ENCODE measurements at regions not wholly inside any gene's neighbourhood (a gene's known extent, or its start where the extent isn't known, plus 50 kb on each side); places are given as distances from the start of the nearest gene placed in this dataset.

DNA sequence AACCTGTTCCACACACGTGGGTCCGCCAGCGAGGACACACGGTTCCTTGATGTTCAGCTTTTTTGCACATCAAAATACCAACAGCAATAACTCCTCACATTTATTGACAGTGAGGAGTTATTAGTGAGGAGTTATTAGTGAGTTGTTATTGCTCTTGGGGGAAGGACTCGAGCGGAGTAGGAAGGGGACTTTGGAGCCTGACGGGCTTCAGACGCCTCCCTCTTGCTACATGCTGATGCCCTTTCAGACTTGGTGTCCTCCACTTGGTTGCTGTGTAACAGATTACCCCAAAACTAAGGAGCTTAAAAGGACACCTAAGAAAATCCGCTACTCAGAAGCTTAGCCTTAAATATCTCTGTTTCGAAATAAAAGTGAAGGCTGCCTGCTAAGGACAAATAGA is 181.9 kb upstream of the MSX2 start:
- DNase-seq = no peak
- Histone ChIP-seq H3K27me3 (no peaks in the 10 kb centered on the region), H3K9me3 (no peaks in the 10 kb centered on the region), H3K4me3 (no peak overlapping the region), H3K36me3 (no peaks in the 10 kb centered on the region), H3K27ac (no peak overlapping the region), H3K4me1 (no peaks in the 10 kb centered on the region)
- intact Hi-C loops (cut with DNase I; ENCODE audit: low total_unique reads) = loop anchor here (10.0 kb wide), 1 partner anchor 182 kb away; the partner anchor contains the start of gene MSX2
- TF ChIP-seq, protein P1, sequence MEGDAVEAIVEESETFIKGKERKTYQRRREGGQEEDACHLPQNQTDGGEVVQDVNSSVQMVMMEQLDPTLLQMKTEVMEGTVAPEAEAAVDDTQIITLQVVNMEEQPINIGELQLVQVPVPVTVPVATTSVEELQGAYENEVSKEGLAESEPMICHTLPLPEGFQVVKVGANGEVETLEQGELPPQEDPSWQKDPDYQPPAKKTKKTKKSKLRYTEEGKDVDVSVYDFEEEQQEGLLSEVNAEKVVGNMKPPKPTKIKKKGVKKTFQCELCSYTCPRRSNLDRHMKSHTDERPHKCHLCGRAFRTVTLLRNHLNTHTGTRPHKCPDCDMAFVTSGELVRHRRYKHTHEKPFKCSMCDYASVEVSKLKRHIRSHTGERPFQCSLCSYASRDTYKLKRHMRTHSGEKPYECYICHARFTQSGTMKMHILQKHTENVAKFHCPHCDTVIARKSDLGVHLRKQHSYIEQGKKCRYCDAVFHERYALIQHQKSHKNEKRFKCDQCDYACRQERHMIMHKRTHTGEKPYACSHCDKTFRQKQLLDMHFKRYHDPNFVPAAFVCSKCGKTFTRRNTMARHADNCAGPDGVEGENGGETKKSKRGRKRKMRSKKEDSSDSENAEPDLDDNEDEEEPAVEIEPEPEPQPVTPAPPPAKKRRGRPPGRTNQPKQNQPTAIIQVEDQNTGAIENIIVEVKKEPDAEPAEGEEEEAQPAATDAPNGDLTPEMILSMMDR (IDR thresholded peaks at IDR 0.05) = no peak

DNA sequence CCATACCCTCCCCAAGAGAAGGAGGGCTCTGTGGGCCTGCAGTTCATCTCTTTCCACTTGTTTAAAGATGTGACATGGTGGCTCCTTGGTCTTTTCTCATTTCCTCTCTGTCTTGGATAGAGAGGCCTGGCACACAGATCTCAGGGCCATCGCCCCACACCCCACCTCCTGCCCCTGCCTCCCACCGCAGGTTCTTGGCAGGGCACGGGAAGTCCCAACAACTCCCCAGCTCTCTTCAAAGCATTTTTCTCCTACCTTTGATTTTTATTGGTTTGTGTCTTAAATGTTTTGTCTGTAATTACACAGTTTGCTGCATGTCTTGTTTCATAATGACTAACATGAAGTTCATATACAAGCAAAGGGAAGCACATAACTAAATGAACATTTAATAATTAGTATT is 178.5 kb upstream of the MSX2 start:
- TF ChIP-seq, protein P1 (IDR thresholded peaks at IDR 0.05) = no peak

DNA sequence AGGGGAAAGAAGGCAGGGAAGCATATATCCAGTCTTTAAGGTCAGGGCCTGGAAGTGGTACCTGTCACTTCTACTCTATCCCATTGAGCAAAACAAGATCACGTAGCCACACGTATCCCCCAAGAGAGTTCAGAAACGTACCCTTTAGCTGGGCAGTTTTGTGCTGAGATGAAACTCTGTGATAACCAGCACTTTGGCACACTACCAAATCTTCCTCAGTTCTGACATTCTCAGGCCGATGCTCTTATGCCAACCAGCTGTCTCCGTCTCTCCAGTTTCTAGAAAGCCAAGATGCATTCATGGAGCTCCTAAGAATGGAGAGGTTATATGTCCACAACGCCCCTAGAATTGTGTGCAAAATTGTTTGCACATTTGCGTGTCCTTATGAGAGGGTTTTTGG is 176.6 kb upstream of the MSX2 start:
- H3K27me3 ChIP-seq = no peaks in the 10 kb centered on the region
- peaks cover 0 to 17% (median 6%) of the 10 kb centered on the region in 4 donors for H3K4me1 ChIP-seq
- H3K27ac ChIP-seq = no peak overlapping the region
- DNase-seq = no peak
- no peak overlapping the region for H3K4me3 ChIP-seq
- intact Hi-C loops (cut with DNase I; ENCODE audit: low total_unique reads) = loop anchor here (10.0 kb wide), 1 partner anchor 177 kb away; the partner anchor contains the start of gene MSX2
- TF ChIP-seq, protein P1 (IDR thresholded peaks at IDR 0.05) = no peak
- no peaks in the 10 kb centered on the region for H3K9me3 ChIP-seq
- H3K36me3 ChIP-seq = no peaks in the 10 kb centered on the region

More for the DNA sequence above, 178.5 kb upstream of the MSX2 start:
- Histone ChIP-seq H3K4me3 (no peak overlapping the region), H3K4me1 (peaks cover 0 to 13% (median 2%) of the 10 kb centered on the region in 4 donors), H3K9me3 (no peaks in the 10 kb centered on the region), H3K27me3 (no peaks in the 10 kb centered on the region), H3K36me3 (no peaks in the 10 kb centered on the region), H3K27ac (no peak overlapping the region)
- intact Hi-C loops (cut with DNase I; ENCODE audit: low total_unique reads) = loop anchor here (10.0 kb wide), 1 partner anchor 179 kb away; the partner anchor contains the start of gene MSX2
- DNase-seq = no peak

DNA sequence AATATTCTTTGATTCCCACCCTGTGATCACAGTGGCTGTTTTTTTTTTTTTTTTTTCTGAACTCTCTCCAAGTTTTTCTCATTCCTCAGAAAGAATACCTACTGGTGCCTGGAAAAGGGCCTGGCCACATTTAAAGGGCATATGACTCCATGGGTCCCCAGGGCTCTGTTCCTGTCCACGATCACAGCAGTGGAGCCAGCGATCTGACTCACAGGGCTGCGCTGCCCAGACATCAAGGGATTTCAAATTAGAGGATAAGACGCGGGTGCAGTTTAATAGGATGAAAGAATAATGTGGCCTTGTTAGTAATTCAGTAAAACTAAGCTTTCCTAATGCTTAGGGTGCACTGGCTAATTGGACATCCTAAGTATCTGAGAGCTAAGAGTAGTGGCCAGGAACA is 175.1 kb upstream of the MSX2 start:
- TF ChIP-seq, protein P1 (IDR thresholded peaks at IDR 0.05) = no peak
- H3K27ac ChIP-seq = no peak overlapping the region
- no peaks in the 10 kb centered on the region for H3K27me3 ChIP-seq
- intact Hi-C loops (cut with DNase I; ENCODE audit: low total_unique reads) = loop anchor here (10.0 kb wide), 1 partner anchor 176 kb away; the partner anchor contains the start of gene MSX2
- peaks cover 0 to 31% (median 18%) of the 10 kb centered on the region in 4 donors for H3K4me1 ChIP-seq
- H3K4me3 ChIP-seq = no peak overlapping the region
- no peaks in the 10 kb centered on the region for H3K9me3 ChIP-seq
- no peaks in the 10 kb centered on the region for H3K36me3 ChIP-seq
- peak; percentile 49 to 70 for DNase-seq

DNA sequence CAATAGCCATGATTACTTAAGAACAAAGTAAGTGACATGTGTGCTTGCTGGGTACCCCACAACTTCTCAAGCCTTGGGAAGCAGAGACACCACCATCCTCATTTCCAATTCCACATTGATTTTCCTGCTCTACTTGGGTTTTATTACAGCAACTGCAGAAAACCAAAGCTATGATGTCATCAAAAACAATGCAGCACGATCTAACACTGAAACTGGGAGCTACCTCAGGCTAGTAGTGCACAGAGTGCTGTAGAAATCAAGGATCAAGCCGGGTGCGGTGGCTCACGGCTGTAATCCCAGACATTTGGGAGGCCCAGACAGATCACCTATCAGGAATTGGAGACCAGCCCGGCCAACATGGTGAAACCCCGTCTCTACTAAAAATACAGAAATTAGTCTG is 174.4 kb upstream of the MSX2 start:
- no peak overlapping the region for H3K27ac ChIP-seq
- intact Hi-C loops (cut with DNase I; ENCODE audit: low total_unique reads) = no loop called here
- peaks cover 0 to 31% (median 21%) of the 10 kb centered on the region in 4 donors for H3K4me1 ChIP-seq
- no peaks in the 10 kb centered on the region for H3K36me3 ChIP-seq
- TF ChIP-seq, protein P1 (IDR thresholded peaks at IDR 0.05) = no peak
- no peaks in the 10 kb centered on the region for H3K27me3 ChIP-seq
- H3K9me3 ChIP-seq = no peaks in the 10 kb centered on the region
- no peak overlapping the region for H3K4me3 ChIP-seq
- DNase-seq = no peak

DNA sequence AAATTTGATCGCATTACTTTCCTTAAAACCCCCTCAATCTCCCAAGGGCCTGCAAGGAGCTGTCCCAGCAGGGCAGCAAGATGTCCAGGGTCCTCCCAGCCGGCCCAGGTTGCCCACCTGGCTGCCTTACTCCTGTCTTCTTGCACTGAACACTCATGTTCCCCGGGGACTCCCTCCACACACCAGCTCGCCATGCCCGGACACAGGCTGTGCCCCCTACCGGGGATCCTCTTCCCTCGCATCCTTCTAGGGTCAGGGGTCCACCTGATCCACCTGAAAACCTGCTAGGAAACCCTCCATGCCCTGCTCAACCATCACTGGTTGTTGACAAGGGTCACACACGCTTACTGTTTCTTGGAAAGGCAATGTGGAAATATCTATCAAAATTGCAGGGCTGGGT is 172.0 kb upstream of the MSX2 start:
- TF ChIP-seq, protein P1 (IDR thresholded peaks at IDR 0.05) = no peak
- no peak for DNase-seq
- no peak overlapping the region for H3K27ac ChIP-seq
- peaks cover 0 to 34% (median 23%) of the 10 kb centered on the region in 4 donors for H3K4me1 ChIP-seq
- H3K27me3 ChIP-seq = no peaks in the 10 kb centered on the region
- no peaks in the 10 kb centered on the region for H3K9me3 ChIP-seq
- no peak overlapping the region for H3K4me3 ChIP-seq
- intact Hi-C loops (cut with DNase I; ENCODE audit: low total_unique reads) = no loop called here
- no peaks in the 10 kb centered on the region for H3K36me3 ChIP-seq
